H9 (cell line): ENCODE measurements at regions not wholly inside any gene's neighbourhood (a gene's known extent, or its start where the extent isn't known, plus 50 kb on each side); places are given as distances from the start of the nearest gene placed in this dataset.

ENCODE experiments used
- DNase-seq: peaks from one replicate; pipeline ENCODE4 v3.0.0-alpha.2; 2017
- H2AFZ ChIP-seq: one replicate; pipeline ENCODE4 v1.6.1; 2013; ENCODE audit warnings: mild to moderate bottlenecking, low read length, control low read depth, moderate library complexity
- H2AK5ac ChIP-seq: 2 replicates; pipeline ENCODE4 v1.6.1; 2013; ENCODE audit warnings: low read length, control low read depth, mixed read lengths; ENCODE audit not compliant: insufficient read length
- H2BK120ac ChIP-seq: one replicate; pipeline ENCODE4 v1.6.1; 2013; ENCODE audit warnings: low read depth, mild to moderate bottlenecking, low read length, control low read depth, inconsistent platforms; ENCODE audit not compliant: poor library complexity, severe bottlenecking
- H2BK12ac ChIP-seq: 2 replicates; pipeline ENCODE4 v1.6.1; 2013; ENCODE audit warnings: low read length, control low read depth, mixed read lengths, low read depth; ENCODE audit not compliant: insufficient read length
- H2BK15ac ChIP-seq: 2 replicates; pipeline ENCODE4 v1.6.1; 2013; ENCODE audit warnings: low read depth, low read length, control low read depth
- H2BK20ac ChIP-seq: one replicate; pipeline ENCODE4 v1.6.1; 2013; ENCODE audit warnings: low read depth, mild to moderate bottlenecking, low read length, control low read depth, inconsistent platforms; ENCODE audit not compliant: poor library complexity, severe bottlenecking
- H2BK5ac ChIP-seq: 2 replicates; pipeline ENCODE4 v1.6.1; 2013; ENCODE audit warnings: low read length, control low read depth, mixed read lengths; ENCODE audit not compliant: insufficient read length
- H3K14ac ChIP-seq: 2 replicates; pipeline ENCODE4 v1.6.1; 2013; ENCODE audit warnings: low read length, control low read depth; ENCODE audit not compliant: insufficient read depth
- H3K18ac ChIP-seq: 2 replicates; pipeline ENCODE4 v1.6.1; 2013; ENCODE audit warnings: low read depth, mild to moderate bottlenecking, mixed read lengths, low read length, control low read depth; ENCODE audit not compliant: insufficient read length
- H3K23ac ChIP-seq: 2 replicates; pipeline ENCODE4 v1.6.1; 2013; ENCODE audit warnings: low read length, control low read depth, mixed read lengths, low read depth; ENCODE audit not compliant: insufficient read length
- H3K23me2 ChIP-seq: 2 replicates; pipeline ENCODE4 v1.6.1; 2013; ENCODE audit warnings: low read depth, mild to moderate bottlenecking, mixed read lengths, low read length, control low read depth; ENCODE audit not compliant: insufficient read length, poor library complexity, severe bottlenecking
- H3K27ac ChIP-seq: 2 replicates; pipeline ENCODE4 v1.5.1; 2013; ENCODE audit warnings: low read length, control low read depth, mixed read lengths, low read depth; ENCODE audit not compliant: insufficient read length
- H3K27me3 ChIP-seq: 2 replicates; pipeline ENCODE4 v1.6.1; 2013; ENCODE audit warnings: low read length, control low read depth, inconsistent platforms; ENCODE audit not compliant: insufficient read depth
- H3K4ac ChIP-seq: 2 replicates; pipeline ENCODE4 v1.6.1; 2013; ENCODE audit warnings: low read depth, mild to moderate bottlenecking, control low read depth, inconsistent platforms, low read length, moderate library complexity
- H3K4me1 ChIP-seq: 2 replicates; pipeline ENCODE4 v1.6.1; 2013; ENCODE audit warnings: low read length, control low read depth, inconsistent platforms; ENCODE audit not compliant: insufficient read depth
- H3K4me2 ChIP-seq: 2 replicates; pipeline ENCODE4 v1.6.1; 2013; ENCODE audit warnings: low read length, control low read depth, mixed read lengths; ENCODE audit not compliant: insufficient read length, insufficient read depth
- H3K56ac ChIP-seq: 2 replicates; pipeline ENCODE4 v1.6.1; 2013; ENCODE audit warnings: low read depth, mild to moderate bottlenecking, mixed read lengths, low read length, control low read depth; ENCODE audit not compliant: insufficient read length
- H3K79me1 ChIP-seq: 2 replicates; pipeline ENCODE4 v1.6.1; 2013; ENCODE audit warnings: low read depth, mild to moderate bottlenecking, moderate library complexity, low read length, control low read depth, inconsistent platforms; ENCODE audit not compliant: insufficient read depth, poor library complexity, severe bottlenecking
- H3K79me2 ChIP-seq: 2 replicates; pipeline ENCODE4 v1.6.1; 2013; ENCODE audit warnings: low read length, control low read depth, inconsistent platforms; ENCODE audit not compliant: insufficient read depth
- H3K9ac ChIP-seq: 2 replicates; pipeline ENCODE4 v1.6.1; 2013; ENCODE audit warnings: low read length, control low read depth, mixed read lengths; ENCODE audit not compliant: insufficient read length; ENCODE audit errors: extremely low read depth
- H3K9me3 ChIP-seq: one replicate; pipeline ENCODE4 v1.6.1; 2013; ENCODE audit warnings: low read depth, low read length, inconsistent platforms; ENCODE audit not compliant: control insufficient read depth
- H3T11ph ChIP-seq: one replicate; pipeline ENCODE4 v1.6.1; 2013; ENCODE audit warnings: mild to moderate bottlenecking, low read length, control low read depth, inconsistent platforms
- H4K20me1 ChIP-seq: one replicate; pipeline ENCODE4 v1.6.1; 2013; ENCODE audit not compliant: control insufficient read depth, insufficient read length, insufficient read depth
- H4K5ac ChIP-seq: 2 replicates; pipeline ENCODE4 v1.6.1; 2013; ENCODE audit warnings: low read depth, mild to moderate bottlenecking, mixed read lengths, low read length, control low read depth; ENCODE audit not compliant: insufficient read length
- H4K8ac ChIP-seq: replicated peaks from 2 replicates; pipeline ENCODE4 v1.6.1; 2013; ENCODE audit warnings: low read length, control low read depth, mixed read lengths, low read depth; ENCODE audit not compliant: insufficient read length
- H4K91ac ChIP-seq: 2 replicates; pipeline ENCODE4 v1.6.1; 2013; ENCODE audit warnings: low read depth, mild to moderate bottlenecking, moderate library complexity, mixed read lengths, low read length, control low read depth; ENCODE audit not compliant: insufficient read length
- H3K27ac Mint-ChIP-seq, 3 experiments: 2 replicates in 2 of 3; 3 replicates in 1 of 3; pipeline ENCODE4 v1.8.0; 2020 to 2021; ENCODE audit warnings: mixed read lengths in 3 of 3, mild to moderate bottlenecking in 1 of 3, moderate library complexity in 1 of 3
- H3K27me3 Mint-ChIP-seq: 2 replicates; pipeline ENCODE4 v1.8.0; 2021; ENCODE audit warnings: low read depth, mild to moderate bottlenecking, moderate library complexity, mixed read lengths
- H3K36me3 Mint-ChIP-seq, 3 experiments: 2 replicates in 2 of 3; 3 replicates in 1 of 3; pipeline ENCODE4 v1.8.0; 2020 to 2021; ENCODE audit warnings: low read depth in 3 of 3, mixed read lengths in 3 of 3; ENCODE audit not compliant: insufficient read depth in 1 of 3
- H3K4me1 Mint-ChIP-seq, 2 experiments: 2 replicates each; pipeline ENCODE4 v1.8.0; 2020; ENCODE audit warnings: mixed read lengths in 2 of 2
- H3K4me3 Mint-ChIP-seq, 2 experiments: 2 replicates in 1 of 2; 3 replicates in 1 of 2; pipeline ENCODE4 v1.8.0; 2020 to 2021; ENCODE audit warnings: mild to moderate bottlenecking in 2 of 2, mixed read lengths in 2 of 2, moderate library complexity in 1 of 2
- H3K9me3 Mint-ChIP-seq, 2 experiments: 2 replicates in 1 of 2; 3 replicates in 1 of 2; pipeline ENCODE4 v1.8.0; 2020; ENCODE audit warnings: mild to moderate bottlenecking in 2 of 2, mixed read lengths in 2 of 2, moderate library complexity in 1 of 2
- CTCF ChIP-seq: fragments of 200-600 bp; sonication (generic); conservative IDR thresholded peaks from 3 replicates; pipeline ENCODE4 v1.8.0; 2021; ENCODE audit warnings: antibody characterized with exemption, mild to moderate bottlenecking
- WGBS: extraction: QIAGEN DNeasy Blood & Tissue Kit; methylation state at CpG from one replicate; pipeline ENCODE4 v1.1.7; 2013; ENCODE audit warnings: missing lambda C conversion rate, low lambda C conversion rate, mixed read lengths; ENCODE audit not compliant: insufficient read length; ENCODE audit errors: extremely low coverage; 5-methylcytosine and 5-hydroxymethylcytosine counted together

GRCh38 chr14:55938249-55938791 lies 179.9 kb upstream of the PELI2 start:
- peaks cover 4 to 15% of the 10 kb centered on the region in 2 experiments for H3K9me3 Mint-ChIP-seq

More at GRCh38 chr14:55938249-55938791, 179.9 kb upstream of the PELI2 start:
- Histone ChIP-seq H3K14ac (no peak overlapping the region), H2BK12ac (no peak overlapping the region), H3K4ac (no peak overlapping the region), H4K5ac (no peak overlapping the region), H3K4me1 (peaks cover 4% of the 10 kb centered on the region; the same call in 1 of the 2 replicates), H3K27me3 (no peaks in the 10 kb centered on the region), H2BK15ac (no peak overlapping the region), H3K9ac (no peak overlapping the region), H2BK120ac (no peak overlapping the region), H3K4me2 (no peak overlapping the region), H3K9me3 (no peaks in the 10 kb centered on the region), H3K18ac (no peak overlapping the region), H4K91ac (no peak overlapping the region), H2AFZ (no peak overlapping the region), H3K23ac (no peak overlapping the region), H3K23me2 (no peaks in the 10 kb centered on the region), H4K8ac (no peak overlapping the region), H2BK5ac (no peak overlapping the region), H2BK20ac (no peak overlapping the region), H2AK5ac (no peak overlapping the region), H4K20me1 (no peaks in the 10 kb centered on the region), H3K79me2 (no peaks in the 10 kb centered on the region), H3T11ph (no peak overlapping the region), H3K56ac (no peak overlapping the region), H3K79me1 (no peaks in the 10 kb centered on the region), H3K27ac (no peak overlapping the region)
- no peak for TF ChIP-seq CTCF
- H3K36me3 Mint-ChIP-seq: peaks cover 2 to 31% (median 10%) of the 10 kb centered on the region in 3 experiments; a peak in 3 of 7 replicates
- no peak overlapping the region for H3K27ac Mint-ChIP-seq
- H3K4me3 Mint-ChIP-seq: no peak overlapping the region
- peaks cover 3% of the 10 kb centered on the region for H3K27me3 Mint-ChIP-seq
- no CpG with 5 or more reads among the region's 10 CpGs for WGBS
- DNase-seq: no peak
- peaks cover 23 to 29% of the 10 kb centered on the region in 2 experiments for H3K4me1 Mint-ChIP-seq
